Heart left ventricle (tissue), 16 donors: ENCODE measurements at regions not wholly inside any gene's neighbourhood (a gene's known extent, or its start where the extent isn't known, plus 50 kb on each side); places are given as distances from the start of the nearest gene placed in this dataset.

Experiments
- ATAC-seq, 4 donors: fragments of 200-7000 bp; cut with Tn5 transposase; one replicate each; pipeline ENCODE4 v1.9.1; 2020 to 2022; ENCODE audit warnings: moderate library complexity in 4 of 4, mild to moderate bottlenecking in 3 of 4, moderate number of reproducible peaks in 1 of 4
- DNase-seq, 5 donors: peaks; one replicate each; pipeline ENCODE4 v3.0.0-alpha.2; 2020
- H3K27ac ChIP-seq, 12 donors: fragments of 200-600 bp; sonication (generic) in 4 of 12; one replicate each; pipeline versions ENCODE4 v1.5.0 to v1.8.0; 2016 to 2022; ENCODE audit warnings: mild to moderate bottlenecking in 2 of 12
- H3K27me3 ChIP-seq, 9 donors: fragments of 200-600 bp; sonication (generic) in 2 of 9; one replicate each; pipeline versions ENCODE4 v1.5.1 to v1.8.0; 2016 to 2022; ENCODE audit warnings: mild to moderate bottlenecking in 3 of 9
- H3K36me3 ChIP-seq, 9 donors: fragments of 200-600 bp; sonication (generic) in 2 of 9; one replicate each; pipeline versions ENCODE4 v1.5.0 to v1.8.0; 2018 to 2022; ENCODE audit warnings: mild to moderate bottlenecking in 2 of 9
- H3K4me1 ChIP-seq, 12 donors: fragments of 200-600 bp; sonication (generic) in 4 of 12; one replicate each; pipeline versions ENCODE4 v1.5.0 to v1.8.0; 2016 to 2022; ENCODE audit warnings: mild to moderate bottlenecking in 3 of 12
- H3K4me3 ChIP-seq, 12 donors: fragments of 200-600 bp; sonication (generic) in 4 of 12; one replicate each; pipeline versions ENCODE4 v1.5.0 to v1.8.0; 2017 to 2022; ENCODE audit warnings: mild to moderate bottlenecking in 9 of 12, moderate library complexity in 4 of 12
- H3K9me3 ChIP-seq, 12 donors: fragments of 200-600 bp; sonication (generic) in 4 of 12; one replicate each; pipeline versions ENCODE4 v1.5.0 to v1.8.0; 2016 to 2022; ENCODE audit warnings: mild to moderate bottlenecking in 1 of 12
- CTCF ChIP-seq, 12 donors: fragments of 200-600 bp; sonication (generic) in 4 of 12; IDR thresholded peaks; one replicate each; pipeline versions ENCODE4 v1.5.0 to v1.8.0; 2018 to 2022; ENCODE audit warnings: antibody characterized with exemption in 12 of 12, mild to moderate bottlenecking in 5 of 12
- POLR2A ChIP-seq, 2 donors: fragments of 450-650 bp; IDR thresholded peaks; one replicate each; pipeline ENCODE4 v1.6.1; 2017; ENCODE audit warnings: antibody characterized with exemption in 2 of 2, mild to moderate bottlenecking in 2 of 2, moderate library complexity in 2 of 2
- WGBS, 4 donors: extraction: QIAGEN DNeasy Blood & Tissue Kit in 2 of 4; methylation state at CpG; one replicate each; pipeline versions ENCODE4 v1.1.5 to v1.1.7; 2013 to 2018; 5-methylcytosine and 5-hydroxymethylcytosine counted together
- intact Hi-C, 10 donors: fragments of 100-400 bp; cut with DNase I; formaldehyde crosslinking; loops; one replicate each; pipeline versions ENCODE4 v1.11.1 to v1.14.2; 2022
- donor health status: ischemic (EF 13 %, LVEDD 7.1; RV severe dilation, severe dysfunction).
- donor health status: healthy with polysubstance abuse.
- donor health status: DM: no; HTN: yes; CAD: no.
- donor health status: DM: no; HTN: no; CAD: no.
- donor health status: ischemic (EF 25% LVEDD 6.9; RV normal size, moderate dysfunction).
- donor health status: ischemic (EF 25% LVEDD 5.7; RV mildly dilated, moderate dysfunction).
- donor health status: healthy.
- donor health status: DM: yes; HTN: yes; CAD: no.
- donor health status: ischemic (EF 35%, LVEDD 5.7; RV mildly dilated, moderate dysfunction).
- donor health status: nonischemic (EF 11% LVEDD 7.7; RV severe dilation, severe dysfunction).
- donor health status: DM: yes; HTN: yes; CAD: no.
- donor health status: PGD.
- donor health status: ischemic (EF 29% LVEDD 5.4; RV normal size, mild dysfunction).
- donor health status: nonischemic (EF 23%, LVEDD 6.1; RV moderate dilation, normal function).

GRCh38 chr6:115573861-115574260, 486.8 kb downstream of the FRK start:
- Histone ChIP-seq H3K4me1 (no peaks in the 10 kb centered on the region), H3K9me3 (peaks cover 0 to 10% (median 0%) of the 10 kb centered on the region in 12 donors), H3K27ac (no peak overlapping the region), H3K4me3 (no peak overlapping the region), H3K36me3 (no peaks in the 10 kb centered on the region), H3K27me3 (no peaks in the 10 kb centered on the region)
- no peak for TF ChIP-seq CTCF (IDR thresholded peaks at IDR 0.05)
- no peak for TF ChIP-seq POLR2A (IDR thresholded peaks at IDR 0.05)
- DNase-seq (no peak), ATAC-seq (no peak)
- WGBS, 4 donors: 58 to 69% (median 68%) methylated on average over 2 of the region's 2 CpGs
- intact Hi-C loops: no loop called here

GRCh38 chr6:115570331-115570730, 490.4 kb downstream of the FRK start:
- ATAC-seq: no peak

GRCh38 chr6:115554060-115554459, 506.6 kb downstream of the FRK start:
- no peak for TF ChIP-seq POLR2A (IDR thresholded peaks at IDR 0.05)
- TF ChIP-seq CTCF (IDR thresholded peaks at IDR 0.05): no peak
- no peak overlapping the region for H3K27ac ChIP-seq
- H3K9me3 ChIP-seq: no peaks in the 10 kb centered on the region
- H3K4me1 ChIP-seq: peaks cover 0 to 4% (median 0%) of the 10 kb centered on the region in 12 donors
- 52 to 66% (median 65%) methylated on average over 4 of the region's 4 CpGs for WGBS, 4 donors
- no peak overlapping the region for H3K4me3 ChIP-seq
- no peak for ATAC-seq
- no peak for DNase-seq
- H3K36me3 ChIP-seq: no peaks in the 10 kb centered on the region
- H3K27me3 ChIP-seq: no peaks in the 10 kb centered on the region
- intact Hi-C loops: no loop called here

More at GRCh38 chr6:115570331-115570730, 490.4 kb downstream of the FRK start:
- Histone ChIP-seq H3K9me3 (peaks cover 0 to 15% (median 0%) of the 10 kb centered on the region in 12 donors), H3K27me3 (no peaks in the 10 kb centered on the region), H3K27ac (no peak overlapping the region), H3K36me3 (no peaks in the 10 kb centered on the region), H3K4me3 (no peak overlapping the region), H3K4me1 (no peaks in the 10 kb centered on the region)
- TF ChIP-seq CTCF (IDR thresholded peaks at IDR 0.05) (no peak), POLR2A (IDR thresholded peaks at IDR 0.05) (no peak)
- intact Hi-C loops: no loop called here
- whole genome bisulfite sequencing, 4 donors: 53 to 63% (median 57%) methylated on average over 2 of the region's 2 CpGs
- no peak for DNase-seq

- DNase-seq (no peak), ATAC-seq (no peak)
- H3K36me3 ChIP-seq: no peaks in the 10 kb centered on the region
- H3K27ac ChIP-seq: no peak overlapping the region
- H3K4me1 ChIP-seq: peaks cover 0 to 4% (median 0%) of the 10 kb centered on the region in 12 donors
- peaks cover 0 to 5% (median 0%) of the 10 kb centered on the region in 12 donors for H3K9me3 ChIP-seq
- WGBS, 4 donors: 6 to 19% (median 14%) methylated on average over 3 of the region's 3 CpGs
- TF ChIP-seq POLR2A (IDR thresholded peaks at IDR 0.05) (no peak), CTCF (IDR thresholded peaks at IDR 0.05) (no peak)
- no peak overlapping the region for H3K4me3 ChIP-seq
- H3K27me3 ChIP-seq: no peaks in the 10 kb centered on the region
- intact Hi-C loops: no loop called here
These were observed 509.2 kb downstream of the FRK start for GRCh38 chr6:115551527-115551926.
